Cardiac muscle cell (in vitro differentiated cells and primary cell): ENCODE measurements at regions not wholly inside any gene's neighbourhood (a gene's known extent, or its start where the extent isn't known, plus 50 kb on each side); places are given as distances from the start of the nearest gene placed in this dataset.

ENCODE experiments used
- DNase-seq, 2 donors: peaks; one replicate each; pipeline versions ENCODE4 v3.0.0 to v3.0.0-alpha.2; 2010 to 2017; ENCODE audit warnings: low read depth in 1 of 2, low spot score in 1 of 2
- H3K27ac ChIP-seq: fragments of 200-600 bp; sonication (generic); 2 replicates; pipeline ENCODE4 v1.5.1; 2016
- H3K27me3 ChIP-seq: fragments of 200-600 bp; sonication (generic); 2 replicates; pipeline ENCODE4 v1.6.0; 2016; ENCODE audit warnings: control low read depth
- H3K36me3 ChIP-seq: fragments of 200-600 bp; sonication (generic); 2 replicates; pipeline ENCODE4 v1.5.1; 2016; ENCODE audit warnings: control low read depth
- H3K4me1 ChIP-seq: fragments of 200-600 bp; sonication (generic); 2 replicates; pipeline ENCODE4 v1.8.1; 2017; ENCODE audit warnings: low read depth, mild to moderate bottlenecking, mixed run types
- H3K4me3 ChIP-seq: fragments of 200-600 bp; sonication (generic); 2 replicates; pipeline ENCODE4 v1.5.1; 2016; ENCODE audit warnings: mild to moderate bottlenecking
- H3K9me3 ChIP-seq: fragments of 200-600 bp; sonication (generic); 2 replicates; pipeline ENCODE4 v1.5.1; 2017; ENCODE audit warnings: low read depth, mild to moderate bottlenecking, control low read depth
- TF ChIP-seq, protein P1 (sequence below): IDR thresholded peaks from 2 replicates; pipeline ENCODE4 v1.5.1; 2012; ENCODE audit warnings: low read depth, mild to moderate bottlenecking, low read length

DNA sequence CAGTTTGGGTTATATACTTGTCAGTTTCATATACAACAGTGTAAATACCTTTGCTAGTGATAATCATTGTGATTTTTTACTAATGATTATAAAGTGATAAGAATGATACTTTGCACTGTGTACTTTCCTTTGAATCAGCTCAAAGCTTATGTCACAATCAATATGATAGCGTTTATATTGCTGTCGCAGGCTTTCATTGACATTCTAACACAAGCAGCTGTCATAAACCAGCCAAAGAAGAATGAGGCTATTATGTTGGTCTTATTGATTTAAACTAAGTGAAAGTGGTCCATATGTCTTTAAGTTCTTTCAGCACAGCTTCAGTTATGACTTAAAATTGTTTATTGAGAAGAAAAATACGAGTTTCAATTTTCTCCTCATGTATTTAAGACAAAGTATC, 272.7 kb upstream of the RGMB start:
- Histone ChIP-seq H3K4me3 (no peak overlapping the region), H3K36me3 (no peaks in the 10 kb centered on the region), H3K4me1 (no peaks in the 10 kb centered on the region), H3K9me3 (no peaks in the 10 kb centered on the region), H3K27me3 (no peaks in the 10 kb centered on the region), H3K27ac (no peak overlapping the region)
- no peak for DNase-seq
- TF ChIP-seq, protein P1, sequence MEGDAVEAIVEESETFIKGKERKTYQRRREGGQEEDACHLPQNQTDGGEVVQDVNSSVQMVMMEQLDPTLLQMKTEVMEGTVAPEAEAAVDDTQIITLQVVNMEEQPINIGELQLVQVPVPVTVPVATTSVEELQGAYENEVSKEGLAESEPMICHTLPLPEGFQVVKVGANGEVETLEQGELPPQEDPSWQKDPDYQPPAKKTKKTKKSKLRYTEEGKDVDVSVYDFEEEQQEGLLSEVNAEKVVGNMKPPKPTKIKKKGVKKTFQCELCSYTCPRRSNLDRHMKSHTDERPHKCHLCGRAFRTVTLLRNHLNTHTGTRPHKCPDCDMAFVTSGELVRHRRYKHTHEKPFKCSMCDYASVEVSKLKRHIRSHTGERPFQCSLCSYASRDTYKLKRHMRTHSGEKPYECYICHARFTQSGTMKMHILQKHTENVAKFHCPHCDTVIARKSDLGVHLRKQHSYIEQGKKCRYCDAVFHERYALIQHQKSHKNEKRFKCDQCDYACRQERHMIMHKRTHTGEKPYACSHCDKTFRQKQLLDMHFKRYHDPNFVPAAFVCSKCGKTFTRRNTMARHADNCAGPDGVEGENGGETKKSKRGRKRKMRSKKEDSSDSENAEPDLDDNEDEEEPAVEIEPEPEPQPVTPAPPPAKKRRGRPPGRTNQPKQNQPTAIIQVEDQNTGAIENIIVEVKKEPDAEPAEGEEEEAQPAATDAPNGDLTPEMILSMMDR = no peak

DNA sequence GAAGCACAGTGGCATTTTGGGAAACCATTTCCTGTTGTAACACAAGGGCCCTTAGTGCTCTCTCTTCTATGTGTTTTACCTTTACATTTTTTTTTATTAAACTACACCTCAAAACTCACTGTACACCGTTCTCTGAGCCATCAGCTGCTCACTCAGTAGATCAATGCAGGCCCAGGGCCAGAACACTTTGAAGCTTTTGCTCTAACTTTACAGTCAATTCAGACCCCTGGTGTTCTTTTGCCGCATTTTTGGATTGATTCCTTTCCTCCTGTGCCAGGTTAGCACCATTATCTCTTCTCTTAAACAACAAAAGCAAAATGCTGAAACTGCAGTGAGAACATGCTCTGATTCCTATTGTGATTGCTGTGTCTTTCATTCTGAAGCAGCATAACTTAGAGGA, 269.8 kb upstream of the RGMB start:
- no peak overlapping the region for H3K4me3 ChIP-seq
- no peaks in the 10 kb centered on the region for H3K9me3 ChIP-seq

DNA sequence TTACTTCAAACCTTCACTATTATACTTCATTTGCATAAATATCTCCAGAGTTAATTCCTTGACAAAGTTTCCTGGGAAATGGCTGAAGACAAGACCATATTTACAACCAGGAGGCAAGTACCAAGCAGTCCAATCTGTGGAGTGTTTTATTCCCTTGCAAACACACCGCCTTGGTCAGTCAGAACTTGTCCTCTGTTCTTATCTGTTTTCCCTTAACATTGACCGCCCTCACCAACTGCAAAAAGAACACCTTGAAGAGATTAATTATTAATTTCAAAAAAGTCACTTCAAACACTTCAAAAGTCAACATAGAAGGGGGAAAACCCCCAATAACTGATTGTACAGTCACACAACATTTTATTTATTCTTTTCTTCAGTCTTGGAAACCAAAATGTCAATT, 269.0 kb upstream of the RGMB start:
- Histone ChIP-seq H3K27ac (no peak overlapping the region), H3K9me3 (no peaks in the 10 kb centered on the region), H3K27me3 (no peaks in the 10 kb centered on the region), H3K36me3 (no peaks in the 10 kb centered on the region), H3K4me3 (no peak overlapping the region), H3K4me1 (no peaks in the 10 kb centered on the region)
- TF ChIP-seq, protein P1 = no peak
- no peak for DNase-seq

More for the DNA sequence above, 269.8 kb upstream of the RGMB start:
- DNase-seq = no peak
- no peaks in the 10 kb centered on the region for H3K4me1 ChIP-seq
- H3K27me3 ChIP-seq = no peaks in the 10 kb centered on the region
- no peak overlapping the region for H3K27ac ChIP-seq
- no peaks in the 10 kb centered on the region for H3K36me3 ChIP-seq
- TF ChIP-seq, protein P1 = no peak

- no peaks in the 10 kb centered on the region for H3K36me3 ChIP-seq
- DNase-seq = peak in 1 of 2 donors; percentile 35
- no peaks in the 10 kb centered on the region for H3K4me1 ChIP-seq
- H3K27me3 ChIP-seq = no peaks in the 10 kb centered on the region
- H3K4me3 ChIP-seq = no peak overlapping the region
- H3K9me3 ChIP-seq = no peaks in the 10 kb centered on the region
- TF ChIP-seq, protein P1 = no peak
- no peak overlapping the region for H3K27ac ChIP-seq
Observed at GRCh38 chr5:98510143-98510985, 263.1 kb upstream of the RGMB start.

DNA sequence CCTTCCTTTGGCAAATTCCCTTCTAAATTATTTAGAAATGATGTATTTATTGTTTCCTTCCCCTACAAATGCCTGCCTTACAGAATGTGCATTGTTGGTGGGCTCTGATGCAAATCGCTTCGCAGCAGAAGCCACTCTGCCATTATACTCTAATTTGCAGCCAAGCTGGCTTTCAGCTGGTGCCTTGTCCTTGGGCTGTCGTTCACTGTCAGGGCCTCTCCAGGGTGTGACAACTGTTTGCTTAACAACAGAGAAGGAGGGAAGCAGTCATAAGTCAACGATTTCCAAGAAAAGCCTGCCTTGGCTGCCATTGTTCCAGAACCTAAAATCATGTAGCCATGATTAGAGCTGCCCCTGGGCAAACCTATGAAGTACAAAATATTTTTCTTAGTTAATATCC, 260.1 kb upstream of the RGMB start:
- Histone ChIP-seq H3K4me3 (no peak overlapping the region), H3K27ac (no peak overlapping the region), H3K9me3 (no peaks in the 10 kb centered on the region), H3K4me1 (no peaks in the 10 kb centered on the region), H3K27me3 (no peaks in the 10 kb centered on the region), H3K36me3 (no peaks in the 10 kb centered on the region)
- TF ChIP-seq, protein P1 = no peak
- DNase-seq = no peak
